ENCODE measurements at regions not wholly inside any gene's neighbourhood (a gene's known extent, or its start where the extent isn't known, plus 50 kb on each side); places are given as distances from the start of the nearest gene placed in this dataset.
"Not testable (repeated sequence)": the region's sequence is repeated elsewhere in the genome, so short reads cannot be mapped to it uniquely, and the experiment has no call there.

GRCh38 chr20:47936612-47937011, 151.3 kb upstream of the SULF2 start:
- DNase-seq, result no peak

- DNase-seq, result no peak
Observed at GRCh38 chr20:47934761-47935160, 149.5 kb upstream of the SULF2 start.

GRCh38 chr20:47931443-47931842, 146.2 kb upstream of the SULF2 start:
- no peak for DNase-seq

- DNase-seq, result no peak
Observed at GRCh38 chr20:47931002-47931401, 145.7 kb upstream of the SULF2 start.

- DNase-seq, result peak; percentile 26 to 62
Observed at GRCh38 chr20:47929368-47930115, 144.3 kb upstream of the SULF2 start.

GRCh38 chr20:47927944-47928343, 142.7 kb upstream of the SULF2 start:
- DNase-seq, result no peak

GRCh38 chr20:47927385-47927851, 142.1 kb upstream of the SULF2 start:
- DNase-seq, result no peak

GRCh38 chr20:47926731-47927130, 141.4 kb upstream of the SULF2 start:
- no peak for DNase-seq

GRCh38 chr20:47925593-47925992, 140.3 kb upstream of the SULF2 start:
- no peak for DNase-seq

GRCh38 chr20:47922269-47922668, 137.0 kb upstream of the SULF2 start:
- DNase-seq, result no peak

- peak in 1 of 2 experiments; percentile 39 for DNase-seq
Observed at GRCh38 chr20:47921829-47922228, 136.5 kb upstream of the SULF2 start.

- no peak for DNase-seq
Observed at GRCh38 chr20:47921408-47921807, 136.1 kb upstream of the SULF2 start.

- no peak for DNase-seq
Observed at GRCh38 chr20:47917549-47918070, 132.3 kb upstream of the SULF2 start.

- DNase-seq, result no peak
Observed at GRCh38 chr20:47915495-47915894, 130.2 kb upstream of the SULF2 start.

- no peak for DNase-seq
Observed at GRCh38 chr20:47914792-47915191, 129.5 kb upstream of the SULF2 start.

GRCh38 chr20:47912786-47913501, 127.7 kb upstream of the SULF2 start:
- not testable (repeated sequence) for DNase-seq

GRCh38 chr20:47912165-47912564, 126.9 kb upstream of the SULF2 start:
- DNase-seq, result not testable (repeated sequence)

GRCh38 chr20:47909696-47910369, 124.6 kb upstream of the SULF2 start:
- DNase-seq, result not testable (repeated sequence)

GRCh38 chr20:47908361-47909035, 123.2 kb upstream of the SULF2 start:
- peak; percentile 74 to 83 for DNase-seq

- DNase-seq, result not testable (repeated sequence)
Observed at GRCh38 chr20:47907951-47908350, 122.7 kb upstream of the SULF2 start.

- DNase-seq, result peak; percentile 44 to 50
Observed at GRCh38 chr20:47907031-47907675, 121.9 kb upstream of the SULF2 start.

- no peak for DNase-seq
Observed at GRCh38 chr20:47906348-47906660, 121.0 kb upstream of the SULF2 start.
